K562 (cell line): ENCODE measurements at regions not wholly inside any gene's neighbourhood (a gene's known extent, or its start where the extent isn't known, plus 50 kb on each side); places are given as distances from the start of the nearest gene placed in this dataset.

Source experiments
- CTCF ChIP-seq, 3 experiments: IDR thresholded peaks in 2 of 3; conservative IDR thresholded peaks in 1 of 3; 2 replicates each; pipeline ENCODE4 v1.5.1; 2011 to 2012; ENCODE audit warnings: low read length in 3 of 3, mild to moderate bottlenecking in 3 of 3, control low read depth in 2 of 3, improper control_type of control experiment in 1 of 3, inconsistent platforms in 1 of 3, low read depth in 1 of 3, mixed read lengths in 1 of 3, moderate library complexity in 1 of 3; ENCODE audit not compliant: insufficient read depth in 2 of 3
- EGR1 ChIP-seq: fragments of 450-650 bp; conservative IDR thresholded peaks from 2 replicates; pipeline ENCODE4 v1.6.1; 2017; ENCODE audit warnings: mild to moderate bottlenecking
- TCF7 ChIP-seq: sonication (generic); IDR thresholded peaks from 2 replicates; pipeline ENCODE4 v1.6.1; 2016; ENCODE audit warnings: antibody characterized with exemption, borderline replicate concordance
- U2AF2 ChIP-seq: fragments of 200-400 bp; formaldehyde crosslinking; optimal IDR thresholded peaks from 2 replicates; pipeline ENCODE3; 2017; ENCODE audit warnings: low read depth, mild to moderate bottlenecking, low read length
- YBX1 ChIP-seq: fragments of 450-650 bp; IDR thresholded peaks from 2 replicates; pipeline ENCODE4 v1.7.1; 2016; ENCODE audit warnings: mild to moderate bottlenecking
- ZNF398 ChIP-seq: fragments of 250-450 bp; sonication (Bioruptor Pico); IDR thresholded peaks from 2 replicates; pipeline ENCODE4 v1.8.0; 2021; ENCODE audit warnings: moderate library complexity, mild to moderate bottlenecking, inconsistent platforms

DNA sequence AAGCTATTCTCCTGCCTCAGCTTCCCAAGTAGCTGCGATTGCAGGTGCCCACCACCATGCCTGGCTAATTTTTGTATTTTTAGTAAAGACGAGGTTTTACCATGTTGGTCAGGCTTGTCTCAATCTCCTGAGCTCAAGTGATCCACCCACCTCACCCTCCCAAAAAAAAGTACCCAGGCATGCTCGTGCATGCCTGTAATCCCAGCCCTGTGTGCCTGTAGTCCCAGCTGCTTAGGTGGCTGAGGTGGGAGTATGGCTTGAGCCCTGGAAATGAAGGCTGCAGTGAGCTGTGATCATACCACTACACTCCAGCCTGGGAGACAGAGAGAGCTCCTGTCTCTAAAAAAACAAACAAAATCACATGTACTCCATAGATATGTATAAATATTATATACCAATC lies 176.5 kb downstream of the SOX2 start:
- TF ChIP-seq ZNF398 (CRISPR knock-in tag) (no peak), TCF7 (no peak), EGR1 (no peak), U2AF2 (no peak), CTCF (IDR thresholded peaks at IDR 0.05 in 2 of 3, conservative IDR thresholded peaks at IDR 0.05 in 1 of 3; ENCODE audit: insufficient read depth in 2 of 3, low read depth in 1 of 3, low read length in 3 of 3) (no peak), YBX1 (no peak)
